ENCODE measurements at regions not wholly inside any gene's neighbourhood (a gene's known extent, or its start where the extent isn't known, plus 50 kb on each side); places are given as distances from the start of the nearest gene placed in this dataset.

- TF ChIP-seq CTCF (IDR thresholded peaks at IDR 0.05) = no peak
- TF ChIP-seq POLR2A (IDR thresholded peaks at IDR 0.05) = no peak
Measured at GRCh38 chrX:10365532-10366265, 208.9 kb downstream of the CLCN4 start.
